CD4-positive, alpha-beta T cell treated with Interleukin-15 for 4 hours (primary cell): ENCODE measurements at regions not wholly inside any gene's neighbourhood (a gene's known extent, or its start where the extent isn't known, plus 50 kb on each side); places are given as distances from the start of the nearest gene placed in this dataset.
"Not testable (repeated sequence)": the region's sequence is repeated elsewhere in the genome, so short reads cannot be mapped to it uniquely, and the experiment has no call there.

Source experiments
- DNase-seq: peaks from one replicate; pipeline ENCODE4 v3.0.0-alpha.2; 2020; ENCODE audit warnings: low spot score

- no peak for DNase-seq
These were observed 97.0 kb upstream of the SMARCA2 start for GRCh38 chr9:1918108-1918507.

- no peak for DNase-seq
These were observed 96.5 kb upstream of the SMARCA2 start for GRCh38 chr9:1918622-1919021.

- DNase-seq: no peak
These were observed 95.9 kb upstream of the SMARCA2 start for GRCh38 chr9:1919229-1919628.

GRCh38 chr9:1920386-1920785 is 94.8 kb upstream of the SMARCA2 start:
- no peak for DNase-seq

GRCh38 chr9:1922026-1922425 is 93.1 kb upstream of the SMARCA2 start:
- DNase-seq: no peak

GRCh38 chr9:1927546-1927945 is 87.6 kb upstream of the SMARCA2 start:
- DNase-seq: no peak

DNA sequence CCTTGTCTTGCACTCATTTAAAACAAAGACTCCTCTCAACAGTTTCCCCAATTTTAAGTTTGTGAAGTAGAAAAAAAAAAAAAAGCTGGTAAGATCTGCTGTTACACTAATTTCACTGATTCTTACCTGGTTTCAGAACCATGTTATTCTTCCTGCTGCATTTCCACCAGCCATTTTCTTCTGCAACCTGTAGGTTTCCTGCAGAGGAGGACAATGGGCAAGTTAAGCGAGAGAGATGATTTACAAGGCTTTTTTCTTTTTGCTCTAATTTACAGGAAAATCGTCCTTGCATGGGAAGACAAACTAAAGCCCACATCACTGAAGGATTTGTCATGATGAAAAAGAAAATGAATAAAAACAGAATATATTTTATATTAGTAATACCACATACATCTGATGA is 86.0 kb upstream of the SMARCA2 start:
- no peak for DNase-seq

- no peak for DNase-seq
These were observed 85.4 kb upstream of the SMARCA2 start for GRCh38 chr9:1929722-1930244.

- not testable (repeated sequence) for DNase-seq
These were observed 84.9 kb upstream of the SMARCA2 start for GRCh38 chr9:1930245-1930736.

DNA sequence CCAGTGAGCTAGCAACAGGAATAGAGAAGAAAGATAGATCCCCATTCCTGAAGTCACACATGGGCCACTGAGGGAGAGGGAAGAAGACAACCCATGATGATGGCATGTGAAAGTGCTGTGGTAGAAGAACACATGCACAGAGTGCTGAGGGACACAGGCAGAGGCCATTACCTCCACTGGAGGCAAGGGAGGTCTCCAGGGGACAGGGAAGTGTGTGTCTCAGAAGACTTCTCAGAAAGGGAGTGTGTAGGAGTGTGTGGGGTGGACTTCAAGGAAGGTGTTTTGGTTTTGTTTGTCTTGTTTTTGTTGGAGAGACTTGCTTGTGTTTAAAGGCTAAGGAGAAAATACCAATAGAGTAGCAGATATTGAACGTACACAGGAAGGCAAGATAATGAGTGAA is 77.0 kb upstream of the SMARCA2 start:
- DNase-seq: no peak

DNA sequence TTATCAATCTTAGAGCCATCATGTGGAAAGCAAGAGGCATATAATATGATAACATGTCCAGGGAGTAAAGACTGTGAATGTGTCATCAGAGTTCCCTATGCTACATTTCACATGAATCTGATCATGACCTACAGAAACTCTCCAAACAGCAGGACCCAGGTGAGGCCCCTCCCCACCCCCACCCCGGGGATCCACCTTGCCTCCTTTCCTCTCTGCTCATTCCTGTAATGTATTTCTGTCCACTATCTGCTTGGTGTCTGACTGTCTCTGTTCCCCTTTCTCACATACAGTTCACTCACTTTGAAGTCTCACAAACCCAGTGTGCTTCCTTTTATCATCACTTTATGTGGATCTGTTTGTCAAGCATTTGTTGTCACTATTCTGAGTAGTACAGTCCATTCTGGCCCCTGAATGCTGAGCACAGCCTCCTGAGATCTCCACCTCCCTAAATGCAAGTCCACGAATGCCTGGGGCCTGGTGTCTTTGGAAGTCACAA is 76.4 kb upstream of the SMARCA2 start:
- no peak for DNase-seq

GRCh38 chr9:1939466-1939865 is 75.7 kb upstream of the SMARCA2 start:
- DNase-seq: no peak

DNA sequence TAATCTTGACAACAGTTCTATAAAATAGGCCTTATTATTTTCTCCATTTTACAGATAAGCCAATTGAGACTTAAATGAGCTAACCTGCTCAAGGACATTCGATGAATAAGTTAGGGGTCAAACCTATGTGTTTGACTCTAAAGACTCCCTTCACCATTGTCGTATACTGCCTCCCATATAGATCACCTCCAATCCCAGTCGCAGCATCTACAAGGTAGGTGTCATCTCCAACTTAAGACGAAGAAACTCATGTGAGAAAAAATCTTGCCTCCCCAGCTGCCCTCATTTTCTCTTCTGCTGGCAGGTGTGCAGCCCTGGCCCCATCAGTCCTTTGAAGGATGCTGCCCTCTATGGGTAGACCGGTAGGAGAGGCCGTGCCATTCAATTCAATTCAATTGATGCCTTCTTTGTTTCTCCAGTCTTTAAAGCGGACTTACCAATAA is 75.2 kb upstream of the SMARCA2 start:
- DNase-seq: peak; percentile 33

DNA sequence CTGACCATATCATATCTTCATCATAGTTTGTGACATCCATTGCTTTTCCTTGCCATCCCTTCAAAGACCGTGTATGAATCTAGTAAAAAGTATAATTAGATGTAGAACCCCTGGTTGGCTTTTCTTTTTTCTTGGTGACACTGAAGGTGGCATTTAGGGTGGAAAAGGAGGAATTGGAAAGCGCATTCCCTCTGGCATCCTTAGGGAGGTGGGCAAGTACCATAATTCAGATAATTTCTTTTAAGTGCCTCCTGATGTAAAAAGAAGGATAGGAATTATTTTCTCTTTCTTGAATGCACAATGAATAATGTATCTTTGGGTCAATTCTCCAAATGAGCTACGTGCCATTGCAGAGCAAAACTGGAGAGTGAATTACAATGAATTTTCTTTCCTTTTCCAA is 73.2 kb upstream of the SMARCA2 start:
- DNase-seq: no peak

GRCh38 chr9:1946526-1947283 is 68.4 kb upstream of the SMARCA2 start:
- no peak for DNase-seq

- no peak for DNase-seq
These were observed 67.7 kb upstream of the SMARCA2 start for GRCh38 chr9:1947438-1947837.

- DNase-seq: no peak
These were observed 66.6 kb upstream of the SMARCA2 start for GRCh38 chr9:1948541-1948940.

DNA sequence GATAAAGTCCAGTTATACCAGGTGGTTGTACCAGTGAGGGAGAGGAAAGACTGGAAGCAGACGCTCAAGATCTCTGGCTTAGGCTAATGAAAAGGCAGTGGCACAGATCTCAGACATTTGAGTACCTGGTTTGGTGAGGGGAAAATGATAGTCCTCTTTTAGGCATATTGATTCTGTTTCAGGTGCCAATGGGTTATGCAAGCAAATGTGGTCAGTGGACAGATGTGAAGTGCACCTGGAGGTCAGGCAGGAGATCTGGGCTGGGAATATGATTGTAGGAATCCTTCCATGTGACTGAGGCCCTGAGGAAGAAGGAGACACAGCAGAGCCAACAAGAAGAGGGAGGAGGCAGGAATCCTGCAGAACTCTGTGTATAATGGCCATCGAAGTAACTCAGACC is 63.7 kb upstream of the SMARCA2 start:
- DNase-seq: no peak

DNA sequence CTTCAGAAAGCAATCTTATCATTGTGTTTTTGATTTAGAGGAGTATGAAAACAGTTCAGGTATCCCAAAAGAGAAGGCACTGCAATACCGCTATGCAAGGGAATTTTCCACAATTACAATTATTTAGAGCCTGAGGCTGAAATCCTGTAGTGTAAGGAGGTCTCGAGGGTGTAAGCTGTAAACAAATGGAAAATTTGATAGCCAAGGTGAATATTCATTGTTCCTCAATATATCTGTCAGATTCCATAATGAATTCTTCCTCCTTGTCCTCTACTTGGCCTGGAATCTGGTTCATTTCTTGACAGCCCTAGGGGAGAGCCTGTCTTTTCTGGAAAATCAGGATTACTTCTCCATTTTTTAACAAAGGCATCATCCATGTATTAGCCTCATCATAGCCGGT is 63.1 kb upstream of the SMARCA2 start:
- no peak for DNase-seq

GRCh38 chr9:1954238-1954637 is 60.9 kb upstream of the SMARCA2 start:
- DNase-seq: no peak

GRCh38 chr9:1956958-1957357 is 58.2 kb upstream of the SMARCA2 start:
- no peak for DNase-seq

DNA sequence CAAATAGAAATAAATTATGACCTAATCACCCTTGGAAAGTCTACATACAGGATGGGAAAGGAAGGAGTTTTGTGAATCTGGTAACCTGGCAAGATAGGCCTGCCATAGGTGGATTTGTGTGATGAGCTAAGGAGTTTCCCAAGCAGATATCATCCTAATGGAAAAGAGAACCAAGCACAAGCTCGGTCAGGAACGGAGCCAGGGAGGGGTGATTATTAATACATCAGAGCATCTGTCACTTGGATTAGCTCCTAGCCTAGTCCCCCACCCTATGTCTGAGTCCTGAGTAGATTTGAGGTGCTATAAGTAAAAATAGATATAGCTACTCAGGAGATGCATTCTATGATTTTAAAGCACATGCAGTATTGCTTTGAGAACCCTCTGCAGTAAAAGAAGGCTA is 57.3 kb upstream of the SMARCA2 start:
- no peak for DNase-seq

GRCh38 chr9:1959371-1959770 is 55.8 kb upstream of the SMARCA2 start:
- no peak for DNase-seq
